Upper lobe of right lung (tissue), 1 donor: ENCODE measurements at regions not wholly inside any gene's neighbourhood (a gene's known extent, or its start where the extent isn't known, plus 50 kb on each side); places are given as distances from the start of the nearest gene placed in this dataset.

Source experiments
- ATAC-seq: fragments of 200-7000 bp; cut with Tn5 transposase; one replicate; pipeline ENCODE4 v1.9.1; 2020; ENCODE audit warnings: mild to moderate bottlenecking, moderate library complexity
- DNase-seq: peaks from one replicate; pipeline ENCODE4 v3.0.0-alpha.2; 2020
- H3K27ac ChIP-seq: fragments of 200-600 bp; one replicate; pipeline ENCODE4 v1.8.0; 2022
- H3K27me3 ChIP-seq: fragments of 200-600 bp; one replicate; pipeline ENCODE4 v1.8.0; 2022; ENCODE audit warnings: mild to moderate bottlenecking
- H3K36me3 ChIP-seq: fragments of 200-600 bp; one replicate; pipeline ENCODE4 v1.8.0; 2022
- H3K4me1 ChIP-seq: fragments of 200-600 bp; one replicate; pipeline ENCODE4 v1.8.0; 2022
- H3K4me3 ChIP-seq: fragments of 200-600 bp; one replicate; pipeline ENCODE4 v1.8.0; 2022; ENCODE audit warnings: mild to moderate bottlenecking
- H3K9me3 ChIP-seq: fragments of 200-600 bp; one replicate; pipeline ENCODE4 v1.8.0; 2022
- CTCF ChIP-seq: fragments of 200-600 bp; IDR thresholded peaks from one replicate; pipeline ENCODE4 v1.8.0; 2022; ENCODE audit warnings: antibody characterized with exemption
- intact Hi-C: fragments of 100-400 bp; cut with DNase I; formaldehyde crosslinking; loops from one replicate; pipeline ENCODE4 v1.11.0; 2022
- donor health status: DM: no; HTN: yes; CAD: no; lungs with severe emphysema.

DNA sequence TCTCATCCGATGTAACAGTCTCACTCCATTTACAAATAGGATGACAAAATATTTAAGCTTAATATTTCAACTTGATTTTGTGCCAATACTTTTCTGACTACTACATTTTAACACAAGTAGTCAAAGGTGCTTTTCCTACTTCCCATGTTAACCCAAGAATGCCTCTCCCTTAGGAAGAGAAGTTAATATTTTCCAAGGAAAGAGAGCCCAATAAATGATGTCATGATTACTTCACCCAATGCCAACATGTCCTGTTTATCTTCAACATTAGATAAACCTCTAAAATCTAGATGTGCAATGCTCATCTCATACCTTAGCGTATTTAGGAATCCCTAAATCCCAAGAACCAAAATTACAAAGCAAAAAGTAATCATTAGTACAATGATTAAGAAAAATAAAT lies 156.7 kb upstream of the TENT5A start:
- H3K27me3 ChIP-seq, result no peaks in the 10 kb centered on the region
- no peak for TF ChIP-seq CTCF
- no peaks in the 10 kb centered on the region for H3K9me3 ChIP-seq
- ATAC-seq (no peak), DNase-seq (no peak)
- H3K36me3 ChIP-seq, result no peaks in the 10 kb centered on the region
- H3K4me3 ChIP-seq, result no peak overlapping the region
- H3K4me1 ChIP-seq, result no peaks in the 10 kb centered on the region
- no peak overlapping the region for H3K27ac ChIP-seq
- intact Hi-C loops, result no loop called here

DNA sequence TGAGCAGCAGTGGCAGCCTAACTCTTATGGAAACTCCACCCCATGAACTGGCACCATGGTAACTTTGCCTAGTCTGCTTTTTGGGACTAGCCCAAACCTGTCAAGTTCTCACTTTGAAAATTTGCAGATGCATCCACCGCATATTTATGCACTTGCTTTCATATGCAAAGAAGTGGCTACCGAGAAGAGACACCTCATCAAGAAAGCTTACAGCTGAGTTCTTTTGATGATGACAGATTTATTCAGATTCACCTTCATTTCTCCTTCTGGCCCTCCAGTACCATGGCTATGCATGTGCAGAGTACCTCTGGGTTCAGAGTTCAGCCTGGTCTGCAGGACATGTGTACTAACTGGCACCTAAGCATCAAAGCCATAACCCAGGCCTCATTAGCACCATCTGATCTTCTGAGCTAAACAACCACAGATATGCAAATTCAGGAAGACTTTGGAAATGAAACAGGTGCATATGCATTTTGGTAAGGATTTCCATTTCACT lies 154.3 kb upstream of the TENT5A start:
- Histone ChIP-seq H3K9me3 (no peaks in the 10 kb centered on the region), H3K27ac (no peak overlapping the region), H3K36me3 (no peaks in the 10 kb centered on the region), H3K4me1 (peaks cover 3% of the 10 kb centered on the region), H3K4me3 (no peak overlapping the region), H3K27me3 (no peaks in the 10 kb centered on the region)
- no peak for DNase-seq
- ATAC-seq, result no peak
- TF ChIP-seq CTCF, result no peak
- intact Hi-C loops, result no loop called here

- no peak overlapping the region for H3K27ac ChIP-seq
- no peak overlapping the region for H3K4me3 ChIP-seq
- H3K4me1 ChIP-seq, result peaks cover 10% of the 10 kb centered on the region
- H3K9me3 ChIP-seq, result no peaks in the 10 kb centered on the region
- ATAC-seq, result no peak
- intact Hi-C loops, result no loop called here
- no peak for TF ChIP-seq CTCF
- no peaks in the 10 kb centered on the region for H3K27me3 ChIP-seq
- DNase-seq, result no peak
- no peaks in the 10 kb centered on the region for H3K36me3 ChIP-seq
Measured at GRCh38 chr6:81906041-81906440, 153.6 kb upstream of the TENT5A start.

DNA sequence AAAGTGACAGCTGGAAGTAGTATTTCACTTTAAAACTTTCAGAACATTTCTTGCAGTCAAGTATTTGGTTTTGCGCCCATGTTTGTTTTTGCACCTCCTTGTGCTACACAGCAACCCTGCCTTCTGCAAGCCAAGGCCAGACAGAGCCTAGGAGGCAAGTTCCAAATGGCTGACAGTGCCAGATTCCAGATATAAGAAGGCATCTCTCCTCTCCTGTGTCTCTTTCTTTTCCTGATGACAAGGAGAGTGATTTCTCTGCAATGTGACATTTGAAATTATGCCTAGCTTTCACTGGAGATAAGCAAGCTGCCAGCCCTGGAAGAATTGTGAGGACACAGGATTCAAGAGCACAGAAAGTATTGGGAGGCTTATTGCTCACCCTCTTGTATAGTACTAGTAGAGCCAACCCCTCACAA lies 149.1 kb upstream of the TENT5A start:
- no peak overlapping the region for H3K27ac ChIP-seq
- intact Hi-C loops, result no loop called here

DNA sequence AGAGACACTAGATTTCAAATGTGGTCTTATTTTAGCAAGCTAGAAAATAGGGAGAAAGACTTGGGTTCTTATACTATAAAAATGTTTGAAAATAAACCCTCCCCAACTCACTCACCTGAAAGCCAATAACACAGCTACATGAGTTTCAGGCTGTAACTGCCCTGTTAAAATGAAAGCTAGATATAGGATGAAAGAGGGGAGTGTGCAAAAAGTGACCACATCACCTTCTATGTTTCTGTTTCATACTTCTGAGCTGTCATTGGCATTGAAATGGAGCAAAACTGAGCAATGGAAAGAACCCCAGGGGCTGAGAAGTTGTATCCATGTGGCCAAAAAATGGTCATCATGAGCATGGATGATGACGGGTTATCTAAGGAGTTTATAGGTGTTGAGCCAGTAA lies 148.1 kb upstream of the TENT5A start:
- Histone ChIP-seq H3K27ac (no peak overlapping the region), H3K4me3 (no peak overlapping the region), H3K9me3 (no peaks in the 10 kb centered on the region), H3K4me1 (peaks cover 10% of the 10 kb centered on the region), H3K27me3 (no peaks in the 10 kb centered on the region), H3K36me3 (no peaks in the 10 kb centered on the region)
- ATAC-seq (no peak), DNase-seq (no peak)
- intact Hi-C loops, result no loop called here
- TF ChIP-seq CTCF, result no peak

More for the DNA sequence above, 149.1 kb upstream of the TENT5A start:
- Histone ChIP-seq H3K4me1 (peaks cover 10% of the 10 kb centered on the region), H3K4me3 (no peak overlapping the region), H3K36me3 (no peaks in the 10 kb centered on the region), H3K9me3 (no peaks in the 10 kb centered on the region), H3K27me3 (no peaks in the 10 kb centered on the region)
- no peak for TF ChIP-seq CTCF
- DNase-seq (no peak), ATAC-seq (peak; percentile 73)

DNA sequence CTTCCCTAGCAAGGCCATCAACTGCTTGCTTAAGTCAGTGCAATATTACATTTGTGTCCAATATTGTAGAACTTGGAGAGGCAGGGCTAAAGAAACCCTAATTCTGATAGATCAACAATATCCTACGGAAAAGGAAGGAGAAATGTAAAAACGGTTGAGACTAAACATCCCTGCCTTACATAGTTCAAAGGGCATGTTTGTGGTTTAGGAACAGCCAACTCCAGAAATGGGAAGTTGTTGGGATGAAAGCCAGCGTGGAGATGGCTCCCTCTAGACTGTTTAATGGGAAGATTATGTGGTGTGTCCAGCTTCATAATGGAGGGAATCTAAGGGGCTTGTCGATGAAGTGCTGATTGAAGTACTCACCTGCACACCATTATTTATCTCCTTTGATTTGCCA lies 145.3 kb upstream of the TENT5A start:
- H3K27ac ChIP-seq, result no peak overlapping the region
- no peak for TF ChIP-seq CTCF
- ATAC-seq (no peak), DNase-seq (no peak)
- intact Hi-C loops, result no loop called here
- no peak overlapping the region for H3K4me3 ChIP-seq
- H3K9me3 ChIP-seq, result no peaks in the 10 kb centered on the region
- peaks cover 10% of the 10 kb centered on the region for H3K4me1 ChIP-seq
- H3K27me3 ChIP-seq, result no peaks in the 10 kb centered on the region
- no peaks in the 10 kb centered on the region for H3K36me3 ChIP-seq
